SK-N-SH (cell line): ENCODE measurements at regions not wholly inside any gene's neighbourhood (a gene's known extent, or its start where the extent isn't known, plus 50 kb on each side); places are given as distances from the start of the nearest gene placed in this dataset.

Experiments
- CTCF ChIA-PET: fragments of 300-600, 350-600 bp; formaldehyde crosslinking; extraction: SDS; loops from one replicate; lab custom pipeline; 2021; lab: Yijun Ruan, JAX
- POLR2A ChIA-PET: fragments of 350-600 bp; sonication (Branson Sonifier 250); formaldehyde crosslinking; extraction: SDS; loops from one replicate; lab custom pipeline; 2020; ENCODE audit warnings: antibody characterized with exemption, inconsistent platforms; lab: Yijun Ruan, JAX
- DNase-seq: peaks from one replicate; pipeline ENCODE4 v3.0.0; 2012
- H2AFZ ChIP-seq: fragments of 200-600 bp; sonication (generic); 2 replicates; pipeline ENCODE4 v1.8.1; 2016; ENCODE audit warnings: antibody characterized with exemption, mild to moderate bottlenecking, low read depth
- H3F3A ChIP-seq: fragments of 200-600 bp; sonication (generic); replicated peaks from 2 replicates; pipeline ENCODE3; 2016; ENCODE audit warnings: antibody characterized with exemption, mild to moderate bottlenecking; ENCODE audit not compliant: insufficient read depth
- H3K27ac ChIP-seq, 2 experiments: fragments of 200-500 bp in 1 of 2; fragments of 200-600 bp in 1 of 2; sonication (Bioruptor generic) in 1 of 2; sonication (generic), shearing (Covaris generic) in 1 of 2; 2 replicates each; pipeline versions ENCODE4 v1.5.1 to v1.6.1; 2014 to 2016; ENCODE audit warnings: low read depth in 2 of 2, inconsistent platforms in 1 of 2, low read length in 1 of 2, mild to moderate bottlenecking in 1 of 2, mixed read lengths in 1 of 2
- H3K27me3 ChIP-seq: fragments of 200-600 bp; sonication (generic), shearing (Covaris generic); 2 replicates; pipeline ENCODE4 v1.6.1; 2016; ENCODE audit warnings: mixed run types; ENCODE audit not compliant: insufficient read depth
- H3K36me3 ChIP-seq, 2 experiments: fragments of 200-500 bp in 1 of 2; fragments of 200-600 bp in 1 of 2; sonication (Bioruptor generic) in 1 of 2; sonication (generic) in 1 of 2; replicated peaks in 1 of 2; 2 replicates each; pipeline versions ENCODE3 to v1.5.1; 2014 to 2016; ENCODE audit warnings: low read length in 1 of 2, mild to moderate bottlenecking in 1 of 2; ENCODE audit not compliant: insufficient read depth in 2 of 2, control insufficient read depth in 1 of 2
- H3K4me1 ChIP-seq, 2 experiments: fragments of 200-500 bp in 1 of 2; fragments of 200-600 bp in 1 of 2; sonication (Bioruptor generic) in 1 of 2; sonication (generic), shearing (Covaris generic) in 1 of 2; 2 replicates each; pipeline versions ENCODE4 v1.5.1 to v1.6.1; 2014 to 2016; ENCODE audit warnings: low read depth in 1 of 2, low read length in 1 of 2, mixed run types in 1 of 2; ENCODE audit not compliant: insufficient read depth in 2 of 2, control insufficient read depth in 1 of 2
- H3K4me2 ChIP-seq: fragments of 200-600 bp; sonication (generic), shearing (Covaris generic); 2 replicates; pipeline ENCODE4 v1.6.1; 2017; ENCODE audit warnings: mixed run types
- H3K4me3 ChIP-seq, 2 experiments: fragments of 200-500 bp in 1 of 2; fragments of 200-600 bp in 1 of 2; sonication (Bioruptor generic) in 1 of 2; sonication (generic), shearing (Covaris generic) in 1 of 2; 2 replicates each; pipeline versions ENCODE4 v1.5.1 to v1.8.1; 2014 to 2016; ENCODE audit warnings: low read depth in 2 of 2, inconsistent platforms in 1 of 2, low read length in 1 of 2, mild to moderate bottlenecking in 1 of 2, mixed read lengths in 1 of 2, moderate library complexity in 1 of 2
- H3K79me2 ChIP-seq: fragments of 200-600 bp; sonication (generic); 2 replicates; pipeline ENCODE4 v1.8.1; 2017; ENCODE audit warnings: mild to moderate bottlenecking; ENCODE audit not compliant: insufficient read depth
- H3K9ac ChIP-seq: fragments of 200-600 bp; sonication (generic); 2 replicates; pipeline ENCODE4 v1.6.1; 2017; ENCODE audit warnings: mixed run types
- H3K9me2 ChIP-seq: fragments of 200-600 bp; sonication (generic); 2 replicates; pipeline ENCODE4 v1.6.1; 2017; ENCODE audit warnings: mixed run types
- H3K9me3 ChIP-seq: fragments of 200-600 bp; sonication (generic); 2 replicates; pipeline ENCODE4 v1.6.1; 2017; ENCODE audit warnings: mixed run types, mild to moderate bottlenecking, moderate library complexity
- H4K20me1 ChIP-seq: fragments of 200-600 bp; sonication (generic); 2 replicates; pipeline ENCODE4 v1.6.1; 2017; ENCODE audit warnings: mild to moderate bottlenecking, mixed run types; ENCODE audit not compliant: insufficient read depth
- CHD2 ChIP-seq: fragments of 150-350 bp; IDR thresholded peaks from 2 replicates; pipeline ENCODE4 v1.6.1; 2018; ENCODE audit warnings: low read length; ENCODE audit not compliant: partially characterized antibody
- EZH2phosphoT487 ChIP-seq: fragments of 200-600 bp; sonication (generic); IDR thresholded peaks from 2 replicates; pipeline ENCODE4 v1.6.1; 2017; ENCODE audit warnings: low read depth, mixed run types, mild to moderate bottlenecking, antibody characterized with exemption, moderate library complexity, borderline replicate concordance
- FOSL2 ChIP-seq: IDR thresholded peaks from 2 replicates; pipeline ENCODE4 v1.4.0; 2012; ENCODE audit warnings: low read depth, mild to moderate bottlenecking, moderate library complexity, borderline replicate concordance
- FOXM1 ChIP-seq: IDR thresholded peaks from 2 replicates; pipeline ENCODE4 v1.4.0; 2012; ENCODE audit warnings: low read depth, mild to moderate bottlenecking
- GABPA ChIP-seq: IDR thresholded peaks from 2 replicates; pipeline ENCODE4 v1.4.0; 2012; ENCODE audit warnings: low read depth, mild to moderate bottlenecking
- GATA2 ChIP-seq: sonication (generic); formaldehyde crosslinking; IDR thresholded peaks from 2 replicates; pipeline ENCODE4 v1.5.0; 2020; ENCODE audit warnings: mild to moderate bottlenecking, missing genetic modification reagents
- JUND ChIP-seq: IDR thresholded peaks from 2 replicates; pipeline ENCODE4 v1.4.0; 2012
- MEF2A ChIP-seq: IDR thresholded peaks from 2 replicates; pipeline ENCODE4 v1.4.0; 2012; ENCODE audit warnings: low read depth, borderline replicate concordance
- NFIC ChIP-seq: IDR thresholded peaks from 2 replicates; pipeline ENCODE4 v1.4.0; 2012; ENCODE audit warnings: borderline replicate concordance
- POLR2AphosphoS5 ChIP-seq: IDR thresholded peaks from 2 replicates; pipeline ENCODE4 v1.6.1; 2012; ENCODE audit warnings: low read depth, low read length
- RAD21 ChIP-seq: IDR thresholded peaks from 2 replicates; pipeline ENCODE4 v1.6.1; 2012; ENCODE audit warnings: mild to moderate bottlenecking, low read length
- RXRA ChIP-seq: IDR thresholded peaks from 2 replicates; pipeline ENCODE4 v1.4.0; 2012; ENCODE audit warnings: low read depth, mild to moderate bottlenecking, borderline replicate concordance
- SIN3A ChIP-seq: IDR thresholded peaks from 2 replicates; pipeline ENCODE4 v1.6.1; 2012; ENCODE audit warnings: low read depth, mild to moderate bottlenecking, low read length, moderate library complexity, borderline replicate concordance
- TEAD4 ChIP-seq: IDR thresholded peaks from 2 replicates; pipeline ENCODE4 v1.4.0; 2012; ENCODE audit warnings: mild to moderate bottlenecking, borderline replicate concordance; ENCODE audit not compliant: insufficient read depth
- USF1 ChIP-seq: IDR thresholded peaks from 2 replicates; pipeline ENCODE4 v1.4.0; 2012; ENCODE audit warnings: low read depth, borderline replicate concordance
- USF2 ChIP-seq: fragments of 150-350 bp; IDR thresholded peaks from 2 replicates; pipeline ENCODE4 v1.6.1; 2017; ENCODE audit warnings: antibody characterized with exemption, low read length, low read depth, borderline replicate concordance
- YY1 ChIP-seq: IDR thresholded peaks from 2 replicates; pipeline ENCODE4 v1.4.0; 2012; ENCODE audit warnings: low read depth, mild to moderate bottlenecking
- WGBS: methylation state at CpG from one replicate; pipeline ENCODE4 v1.1.6; 2017; ENCODE audit warnings: low lambda C conversion rate; 5-methylcytosine and 5-hydroxymethylcytosine counted together
- TF ChIP-seq, protein P1 (sequence below): IDR thresholded peaks from 2 replicates; pipeline ENCODE4 v1.4.0; 2012; ENCODE audit warnings: low read depth

DNA sequence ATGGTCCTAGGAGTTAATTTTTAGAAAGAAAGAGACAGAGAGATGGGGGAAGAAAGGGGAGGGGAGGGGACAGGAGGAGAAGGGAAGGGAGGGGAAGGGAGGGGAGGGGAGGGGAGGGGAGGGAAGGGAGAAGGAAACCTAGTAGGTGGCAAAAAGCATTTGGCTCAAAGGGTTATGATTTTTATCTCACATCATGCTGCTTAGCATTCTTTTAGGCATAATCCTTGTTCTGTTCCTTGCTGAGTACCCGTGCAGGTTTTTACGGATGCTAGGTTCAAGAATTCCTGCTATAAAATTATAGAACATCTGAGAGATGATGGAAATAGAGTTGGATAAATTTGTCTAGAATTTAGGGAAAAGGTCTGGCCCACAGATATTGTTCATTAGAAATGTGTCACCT, 132.4 kb upstream of the PRSS1 start:
- no peaks in the 10 kb centered on the region for H3K9me3 ChIP-seq
- ChIA-PET POLR2A (no interaction called here), CTCF (interaction anchor here (1.5 to 15.3 kb wide), 5 partner anchors 10 to 168 kb away, joined by 3 to 417 read pairs (median 16); no protein-coding TSS in a partner anchor)
- H4K20me1 ChIP-seq = no peaks in the 10 kb centered on the region
- H3K27ac ChIP-seq = no peak overlapping the region
- H2AFZ ChIP-seq = no peak overlapping the region
- H3K27me3 ChIP-seq = no peaks in the 10 kb centered on the region; the same call in 1 of the 2 replicates
- H3K4me3 ChIP-seq = no peak overlapping the region
- no peak overlapping the region for H3K9ac ChIP-seq
- WGBS = 88% methylated on average over 2 of the region's 2 CpGs
- H3K36me3 ChIP-seq = no peaks in the 10 kb centered on the region
- no peak overlapping the region for H3K4me2 ChIP-seq
- no peak for TF ChIP-seq YY1
- TF ChIP-seq EZH2phosphoT487 = no peak
- TF ChIP-seq SIN3A = no peak
- TF ChIP-seq GABPA = no peak
- no peak for TF ChIP-seq GATA2 (CRISPR knock-in tag)
- TF ChIP-seq, all 33 proteins: peak for 0
- H3K4me1 ChIP-seq = peaks cover 0 to 10% of the 10 kb centered on the region in 2 experiments; a peak in 2 of 4 replicates
- H3F3A ChIP-seq = no peaks in the 10 kb centered on the region
- no peaks in the 10 kb centered on the region for H3K79me2 ChIP-seq
- no peaks in the 10 kb centered on the region for H3K9me2 ChIP-seq
- no peak for DNase-seq

DNA sequence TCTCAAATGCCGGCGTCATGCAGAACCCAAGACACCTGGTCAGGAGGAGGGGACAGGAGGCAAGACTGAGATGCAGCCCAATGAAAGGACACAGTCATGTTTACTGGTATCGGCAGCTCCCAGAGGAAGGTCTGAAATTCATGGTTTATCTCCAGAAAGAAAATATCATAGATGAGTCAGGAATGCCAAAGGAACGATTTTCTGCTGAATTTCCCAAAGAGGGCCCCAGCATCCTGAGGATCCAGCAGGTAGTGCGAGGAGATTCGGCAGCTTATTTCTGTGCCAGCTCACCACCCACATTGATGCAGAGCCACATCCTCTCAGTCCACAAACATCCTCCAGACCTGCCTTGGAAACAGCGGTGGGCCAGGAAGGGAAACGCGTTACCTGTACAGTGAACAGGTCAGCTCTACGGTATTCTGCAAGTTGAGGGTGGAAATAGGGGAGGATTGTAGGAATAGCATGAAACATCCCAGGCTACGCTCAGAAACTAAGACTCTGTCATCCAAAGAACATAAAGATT, 133.1 kb upstream of the PRSS1 start:
- no peak overlapping the region for H3K4me2 ChIP-seq
- no peaks in the 10 kb centered on the region for H3F3A ChIP-seq
- 79% methylated on average over 11 of the region's 11 CpGs for WGBS
- no peaks in the 10 kb centered on the region; the same call in 1 of the 2 replicates for H3K27me3 ChIP-seq
- DNase-seq = no peak
- no peaks in the 10 kb centered on the region for H3K79me2 ChIP-seq
- H3K36me3 ChIP-seq = no peaks in the 10 kb centered on the region
- CTCF ChIA-PET = interaction anchor here (1.4 to 15.3 kb wide), 8 partner anchors 9 to 169 kb away, joined by 3 to 417 read pairs (median 12); no protein-coding TSS in a partner anchor
- H2AFZ ChIP-seq = no peak overlapping the region
- H3K4me1 ChIP-seq = peaks cover 0 to 15% of the 10 kb centered on the region in 2 experiments; a peak in 2 of 4 replicates
- H3K9ac ChIP-seq = no peak overlapping the region
- H4K20me1 ChIP-seq = no peaks in the 10 kb centered on the region
- TF ChIP-seq NFIC (no peak), TEAD4 (no peak), USF2 (no peak), EZH2phosphoT487 (no peak), POLR2AphosphoS5 (no peak), FOXM1 (no peak), CHD2 (no peak), RAD21 (no peak), MEF2A (no peak), USF1 (no peak), JUND (no peak), RXRA (no peak), FOSL2 (no peak), GATA2 (CRISPR knock-in tag) (no peak), SIN3A (no peak)
- TF ChIP-seq, protein P1, sequence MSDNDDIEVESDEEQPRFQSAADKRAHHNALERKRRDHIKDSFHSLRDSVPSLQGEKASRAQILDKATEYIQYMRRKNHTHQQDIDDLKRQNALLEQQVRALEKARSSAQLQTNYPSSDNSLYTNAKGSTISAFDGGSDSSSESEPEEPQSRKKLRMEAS = no peak
- no peak overlapping the region for H3K4me3 ChIP-seq
- POLR2A ChIA-PET = no interaction called here
- no peaks in the 10 kb centered on the region for H3K9me3 ChIP-seq
- no peaks in the 10 kb centered on the region for H3K9me2 ChIP-seq
- H3K27ac ChIP-seq = no peak overlapping the region
